K562 (cell line): ENCODE measurements at regions not wholly inside any gene's neighbourhood (a gene's known extent, or its start where the extent isn't known, plus 50 kb on each side); places are given as distances from the start of the nearest gene placed in this dataset.

Experiments used
- ATAC-seq: fragments of 200-7000 bp; cut with Tn5 transposase; 3 replicates; pipeline ENCODE4 v1.9.1; 2020; ENCODE audit warnings: moderate library complexity
- BruUV-seq: library from RNA; stranded (reverse); fragments of 400-500 nt; replicated peaks from 2 replicates; lab custom pipeline; 2021; lab: Mats Ljungman, UMichigan
- CTCF ChIA-PET: fragments of 300-600 bp; formaldehyde crosslinking; extraction: SDS; loops from one replicate; lab custom pipeline; 2021; ENCODE audit warnings: low intra/inter-chr PET ratio; lab: Yijun Ruan, JAX
- POLR2A ChIA-PET: fragments of 300-600, 350-650 bp; sonication (Branson Sonifier 250); formaldehyde crosslinking; extraction: SDS; loops from one replicate; lab custom pipeline; 2021; ENCODE audit warnings: antibody characterized with exemption, inconsistent platforms; lab: Yijun Ruan, JAX
- DNase-seq, 4 experiments: peaks; one replicate each; pipeline versions ENCODE4 v3.0.0 to v3.0.0-alpha.2; 2011 to 2018; ENCODE audit warnings: low spot score in 3 of 4, mixed read lengths in 3 of 4; ENCODE audit errors: extremely low read depth in 1 of 4
- FAIRE-seq: peaks from 2 replicates; lab custom pipeline; 2011; peaks lifted over from hg19 to GRCh38; lab: Jason Lieb, UNC
- H2AFZ ChIP-seq: 2 replicates; pipeline ENCODE4 v1.6.0; 2011; ENCODE audit warnings: low read depth, low read length, control low read depth, inconsistent platforms
- H3K27ac ChIP-seq: fragments of 200-600 bp; 3 replicates; pipeline ENCODE4 v1.8.0; 2011; ENCODE audit warnings: low read depth, mild to moderate bottlenecking, control low read depth, inconsistent platforms, low read length, moderate library complexity, mixed read lengths; ENCODE audit errors: extremely low read depth
- H3K27me3 ChIP-seq, 2 experiments: fragments of 300-600 bp in 1 of 2; 2 replicates in 1 of 2; 3 replicates in 1 of 2; pipeline versions ENCODE4 v1.6.0 to v1.8.0; 2011; ENCODE audit warnings: inconsistent platforms in 2 of 2, low read length in 2 of 2, mild to moderate bottlenecking in 1 of 2, mixed read lengths in 1 of 2, moderate library complexity in 1 of 2; ENCODE audit not compliant: control insufficient read depth in 2 of 2, insufficient read depth in 2 of 2
- H3K36me3 ChIP-seq: fragments of 300-600 bp; 3 replicates; pipeline ENCODE4 v1.8.0; 2011; ENCODE audit warnings: mild to moderate bottlenecking, low read length, inconsistent platforms; ENCODE audit not compliant: control insufficient read depth, insufficient read depth
- H3K4me1 ChIP-seq, 2 experiments: fragments of 200-600 bp in 1 of 2; replicated peaks in 1 of 2; 2 replicates in 1 of 2; 3 replicates in 1 of 2; pipeline versions ENCODE4 v1.5.1 to v1.8.0; 2011; ENCODE audit warnings: inconsistent platforms in 2 of 2, low read length in 2 of 2, mild to moderate bottlenecking in 1 of 2, mixed read lengths in 1 of 2, moderate library complexity in 1 of 2; ENCODE audit not compliant: control insufficient read depth in 2 of 2, insufficient read depth in 2 of 2
- H3K4me2 ChIP-seq: 2 replicates; pipeline ENCODE4 v1.6.1; 2011; ENCODE audit warnings: low read length, control low read depth, inconsistent platforms, mixed read lengths; ENCODE audit not compliant: insufficient read depth
- H3K4me3 ChIP-seq: fragments of 200-600 bp; sonication (generic), shearing (Covaris generic); 2 replicates; pipeline ENCODE4 v1.5.1; 2016; ENCODE audit warnings: control low read depth, inconsistent platforms
- H3K79me2 ChIP-seq: fragments of 200-600 bp; 3 replicates; pipeline ENCODE4 v1.8.0; 2011; ENCODE audit warnings: low read length, inconsistent platforms; ENCODE audit not compliant: control insufficient read depth, insufficient read depth
- H3K9ac ChIP-seq, 2 experiments: 2 replicates each; pipeline versions ENCODE4 v1.6.0 to v1.6.1; 2011; ENCODE audit warnings: low read depth in 2 of 2, low read length in 2 of 2, control low read depth in 1 of 2, inconsistent platforms in 1 of 2, mild to moderate bottlenecking in 1 of 2, mixed read lengths in 1 of 2; ENCODE audit not compliant: insufficient read depth in 1 of 2
- H3K9me1 ChIP-seq: one replicate; pipeline ENCODE4 v1.6.0; 2011; ENCODE audit warnings: inconsistent platforms, mild to moderate bottlenecking, low read length, moderate library complexity; ENCODE audit not compliant: control insufficient read depth, insufficient read depth
- H3K9me3 ChIP-seq: replicated peaks from 2 replicates; pipeline ENCODE4 v1.5.1; 2011; ENCODE audit warnings: low read depth, low read length, inconsistent platforms; ENCODE audit not compliant: control insufficient read depth, insufficient read depth
- H4K20me1 ChIP-seq: replicated peaks from 2 replicates; pipeline ENCODE4 v1.6.1; 2011; ENCODE audit warnings: low read length, inconsistent platforms, mixed read lengths; ENCODE audit not compliant: control insufficient read depth, insufficient read depth
- ATF6 ChIP-seq: sonication (generic); formaldehyde crosslinking; IDR thresholded peaks from 2 replicates; pipeline ENCODE4 v1.4.0; 2020; ENCODE audit warnings: mild to moderate bottlenecking, missing genetic modification reagents
- GTF2F1 ChIP-seq: IDR thresholded peaks from 2 replicates; pipeline ENCODE4 v1.6.1; 2011; ENCODE audit warnings: low read depth, low read length, improper control_type of control experiment
- MEF2D ChIP-seq: conservative IDR thresholded peaks from 2 replicates; pipeline ENCODE4 v1.6.1; 2016; ENCODE audit warnings: low read depth, missing genetic modification characterization, missing compliant biosample characterization
- MTA2 ChIP-seq: fragments of 450-650 bp; IDR thresholded peaks from 2 replicates; pipeline ENCODE4 v1.6.1; 2016; ENCODE audit warnings: low read depth
- PRDM10 ChIP-seq: fragments of 450-650 bp; IDR thresholded peaks from 2 replicates; pipeline ENCODE4 v1.6.1; 2018; ENCODE audit not compliant: partially characterized antibody
- ZNF143 ChIP-seq: sonication (generic); formaldehyde crosslinking; IDR thresholded peaks from 2 replicates; pipeline ENCODE4 v1.9.0; 2022; ENCODE audit warnings: mild to moderate bottlenecking, missing genetic modification reagents
- ZNF217 ChIP-seq: sonication (generic); formaldehyde crosslinking; IDR thresholded peaks from 2 replicates; pipeline ENCODE4 v1.8.0; 2022; ENCODE audit warnings: mild to moderate bottlenecking, missing genetic modification reagents
- WGBS: fragments of 100-300 bp; shearing (Covaris generic); methylation state at CpG from one replicate; pipeline ENCODE4 v1.1.6; 2016; ENCODE audit warnings: low coverage, mixed read lengths; ENCODE audit not compliant: insufficient coverage; ENCODE audit errors: missing lambda C conversion rate; 5-methylcytosine and 5-hydroxymethylcytosine counted together
- in situ Hi-C: fragments of 300-500 bp; cut with MboI; formaldehyde crosslinking; loops from 4 replicates; pipeline ENCODE4 v1.15.0; 2018; ENCODE audit warnings: inconsistent platforms, mixed read lengths
- intact Hi-C: fragments of 100-400 bp; cut with micrococcal nuclease; formaldehyde crosslinking; loops from 2 replicates; pipeline ENCODE4 v1.14.2; 2022

GRCh38 chr16:86692426-86692825 lies 114.1 kb downstream of the FOXL1 start:
- no peaks in the 10 kb centered on the region for H4K20me1 ChIP-seq
- H3K36me3 ChIP-seq, result no peaks in the 10 kb centered on the region
- CTCF ChIA-PET, result no interaction called here
- H3K27ac ChIP-seq, result no peak overlapping the region
- POLR2A ChIA-PET, result interaction anchor here (0.7 kb wide), 2 partner anchors 12 to 16 kb away, joined by 3 to 4 read pairs; no protein-coding TSS in a partner anchor
- no peak overlapping the region for H3K4me2 ChIP-seq
- no peak overlapping the region for H3K4me3 ChIP-seq
- BruUV-seq, result no TSS peak
- no peak for ATAC-seq
- H3K4me1 ChIP-seq, result no peaks in the 10 kb centered on the region
- FAIRE-seq, result no peak
- peaks cover 23 to 38% of the 10 kb centered on the region in 2 experiments for H3K27me3 ChIP-seq
- in situ Hi-C loops, result no loop called here
- H3K9me3 ChIP-seq, result no peaks in the 10 kb centered on the region
- H3K79me2 ChIP-seq, result no peaks in the 10 kb centered on the region
- TF ChIP-seq PRDM10 (no peak), ZNF217 (CRISPR knock-in tag) (no peak), GTF2F1 (no peak), MTA2 (no peak), ATF6 (CRISPR knock-in tag) (no peak), MEF2D (tag) (no peak), ZNF143 (CRISPR knock-in tag) (no peak)
- TF ChIP-seq, all 486 proteins: peak for 0
- no peak for DNase-seq
- Histone ChIP-seq H3K9me1 (no peaks in the 10 kb centered on the region), H3K9ac (no peak overlapping the region), H2AFZ (no peak overlapping the region)
- 1% methylated on average over 10 of the region's 10 CpGs for WGBS
- intact Hi-C loops, result no loop called here
